Psoas muscle (tissue), 7 donors: ENCODE measurements at regions not wholly inside any gene's neighbourhood (a gene's known extent, or its start where the extent isn't known, plus 50 kb on each side); places are given as distances from the start of the nearest gene placed in this dataset.
"Not testable (repeated sequence)": the region's sequence is repeated elsewhere in the genome, so short reads cannot be mapped to it uniquely, and the experiment has no call there.

Source experiments
- ATAC-seq, 4 donors: fragments of 200-7000 bp; cut with Tn5 transposase; one replicate each; pipeline ENCODE4 v1.9.1; 2020; ENCODE audit warnings: moderate library complexity in 3 of 4, mild to moderate bottlenecking in 2 of 4
- DNase-seq, 2 donors: peaks; one replicate each; pipeline ENCODE4 v3.0.0-alpha.2; 2020
- H3K27ac ChIP-seq: fragments of 200-600 bp; one replicate; pipeline ENCODE4 v1.8.0; 2022
- H3K27me3 ChIP-seq, 3 donors: fragments of 200-600 bp in 1 of 3; one replicate each; pipeline versions ENCODE4 v1.6.1 to v1.8.0; 2013 to 2022; ENCODE audit warnings: low read length in 2 of 3, mild to moderate bottlenecking in 2 of 3, moderate library complexity in 1 of 3; ENCODE audit not compliant: insufficient read depth in 3 of 3
- H3K36me3 ChIP-seq, 2 donors: fragments of 200-600 bp in 1 of 2; one replicate each; pipeline versions ENCODE4 v1.6.1 to v1.8.0; 2013 to 2022; ENCODE audit warnings: low read depth in 1 of 2, mild to moderate bottlenecking in 1 of 2, moderate library complexity in 1 of 2; ENCODE audit not compliant: insufficient read depth in 1 of 2
- H3K4me1 ChIP-seq: fragments of 200-600 bp; one replicate; pipeline ENCODE4 v1.8.0; 2022
- H3K4me3 ChIP-seq: fragments of 200-600 bp; one replicate; pipeline ENCODE4 v1.8.0; 2022; ENCODE audit warnings: mild to moderate bottlenecking
- H3K9me3 ChIP-seq: fragments of 200-600 bp; one replicate; pipeline ENCODE4 v1.8.0; 2022
- WGBS, 3 donors: extraction: QIAGEN DNeasy Blood & Tissue Kit; methylation state at CpG; one replicate each; pipeline versions ENCODE4 v1.1.6 to v1.1.7; 2013; 5-methylcytosine and 5-hydroxymethylcytosine counted together
- intact Hi-C, 2 donors: fragments of 100-400 bp; cut with DNase I; formaldehyde crosslinking; loops; one replicate each; pipeline versions ENCODE4 v1.11.0 to v1.14.2; 2022
- TF ChIP-seq, protein P1 (sequence below): fragments of 200-600 bp; IDR thresholded peaks from one replicate; pipeline ENCODE4 v1.8.0; 2022; ENCODE audit warnings: antibody characterized with exemption
- donor health status: healthy with polysubstance abuse.
- donor health status: DM: no; HTN: no; CAD: no; lungs with moderate emphysema.
- donor health status: Bipolar disorder and iron deficiency.
- donor health status: healthy.
- donor health status: DM: yes; HTN: yes; CAD: no.
- donor health status: DM: no; HTN: no; CAD: no.
- donor health status: DM: yes; HTN: yes; CAD: no.

DNA sequence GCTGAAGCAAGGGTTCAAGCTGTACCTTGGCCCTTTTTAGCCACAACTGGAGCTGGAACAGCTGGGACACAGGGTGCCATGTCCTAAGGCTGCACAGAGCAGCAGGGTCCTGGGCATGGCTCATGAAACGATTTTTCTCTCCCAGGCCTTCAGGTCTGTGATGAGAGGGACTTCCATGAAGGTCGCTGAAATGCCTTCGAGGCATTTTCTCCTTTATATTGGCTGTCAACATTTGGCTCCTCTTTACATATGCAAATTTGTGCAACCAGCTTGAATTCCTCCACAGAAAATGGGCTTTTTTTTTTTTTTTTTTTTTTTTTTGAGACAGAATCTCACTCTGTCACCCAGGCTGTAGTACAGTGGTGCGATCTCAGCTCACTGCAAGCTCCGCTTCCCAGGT is 430.8 kb downstream of the PCDH11X start:
- Histone ChIP-seq H3K27ac (no peak overlapping the region), H3K9me3 (no peaks in the 10 kb centered on the region), H3K4me3 (no peak overlapping the region), H3K27me3 (no peaks in the 10 kb centered on the region), H3K4me1 (no peaks in the 10 kb centered on the region), H3K36me3 (no peaks in the 10 kb centered on the region)
- no peak for ATAC-seq
- intact Hi-C loops = no loop called here
- DNase-seq = no peak
- WGBS, 3 donors = 76 to 84% (median 77%) methylated on average over 5 of the region's 5 CpGs
- TF ChIP-seq, protein P1, sequence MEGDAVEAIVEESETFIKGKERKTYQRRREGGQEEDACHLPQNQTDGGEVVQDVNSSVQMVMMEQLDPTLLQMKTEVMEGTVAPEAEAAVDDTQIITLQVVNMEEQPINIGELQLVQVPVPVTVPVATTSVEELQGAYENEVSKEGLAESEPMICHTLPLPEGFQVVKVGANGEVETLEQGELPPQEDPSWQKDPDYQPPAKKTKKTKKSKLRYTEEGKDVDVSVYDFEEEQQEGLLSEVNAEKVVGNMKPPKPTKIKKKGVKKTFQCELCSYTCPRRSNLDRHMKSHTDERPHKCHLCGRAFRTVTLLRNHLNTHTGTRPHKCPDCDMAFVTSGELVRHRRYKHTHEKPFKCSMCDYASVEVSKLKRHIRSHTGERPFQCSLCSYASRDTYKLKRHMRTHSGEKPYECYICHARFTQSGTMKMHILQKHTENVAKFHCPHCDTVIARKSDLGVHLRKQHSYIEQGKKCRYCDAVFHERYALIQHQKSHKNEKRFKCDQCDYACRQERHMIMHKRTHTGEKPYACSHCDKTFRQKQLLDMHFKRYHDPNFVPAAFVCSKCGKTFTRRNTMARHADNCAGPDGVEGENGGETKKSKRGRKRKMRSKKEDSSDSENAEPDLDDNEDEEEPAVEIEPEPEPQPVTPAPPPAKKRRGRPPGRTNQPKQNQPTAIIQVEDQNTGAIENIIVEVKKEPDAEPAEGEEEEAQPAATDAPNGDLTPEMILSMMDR = no peak

DNA sequence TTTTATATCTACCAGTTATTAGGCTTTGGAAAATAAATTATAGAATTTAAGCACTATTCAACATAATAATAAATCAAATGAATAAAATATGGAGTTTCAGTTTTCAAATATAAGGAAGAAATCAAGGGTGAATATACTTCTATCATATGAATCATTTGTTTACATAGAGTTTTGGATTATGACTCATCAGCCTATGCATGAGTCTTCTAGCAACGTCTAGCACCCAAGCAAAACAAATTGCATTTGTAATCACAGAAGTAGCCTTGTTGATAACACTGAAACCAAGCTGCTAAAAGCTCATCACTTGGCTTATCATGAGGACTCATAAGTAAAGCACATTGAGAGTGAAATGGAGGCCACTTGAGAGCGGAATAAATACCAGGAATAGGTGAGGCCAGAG is 434.6 kb downstream of the PCDH11X start:
- intact Hi-C loops = no loop called here
- 60 to 72% (median 67%) methylated on average over 2 of the region's 2 CpGs for WGBS, 3 donors

DNA sequence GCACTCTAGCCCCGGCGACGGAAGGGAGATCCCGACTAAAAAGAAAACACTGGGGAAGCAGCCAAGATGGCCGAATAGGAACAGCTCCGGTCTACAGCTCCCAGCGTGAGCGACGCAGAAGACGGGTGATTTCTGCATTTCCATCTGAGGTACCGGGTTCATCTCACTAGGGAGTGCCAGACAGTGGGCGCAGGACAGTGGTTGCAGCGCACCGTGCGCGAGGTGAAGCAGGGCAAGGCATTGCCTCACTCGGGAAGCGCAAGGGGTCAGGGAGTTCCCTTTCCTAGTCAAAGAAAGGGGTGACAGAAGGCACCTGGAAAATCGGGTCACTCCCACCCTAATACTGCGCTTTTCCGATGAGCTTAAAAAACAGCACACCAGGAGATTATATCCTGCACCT is 435.8 kb downstream of the PCDH11X start:
- 92 to 95% (median 93%) methylated on average over 14 to 21 of the region's 21 CpGs for WGBS, 3 donors
- H3K36me3 ChIP-seq, H3K27me3 ChIP-seq, DNase-seq, H3K9me3 ChIP-seq, H3K4me3 ChIP-seq, H3K4me1 ChIP-seq, intact Hi-C loops, H3K27ac ChIP-seq, ATAC-seq: not testable (repeated sequence)

More for the DNA sequence above, 434.6 kb downstream of the PCDH11X start:
- Histone ChIP-seq H3K9me3 (no peaks in the 10 kb centered on the region), H3K4me3 (no peak overlapping the region), H3K4me1 (no peaks in the 10 kb centered on the region), H3K27me3 (no peaks in the 10 kb centered on the region), H3K36me3 (no peaks in the 10 kb centered on the region), H3K27ac (no peak overlapping the region)
- TF ChIP-seq, protein P1 = no peak
- ATAC-seq (no peak), DNase-seq (no peak)

DNA sequence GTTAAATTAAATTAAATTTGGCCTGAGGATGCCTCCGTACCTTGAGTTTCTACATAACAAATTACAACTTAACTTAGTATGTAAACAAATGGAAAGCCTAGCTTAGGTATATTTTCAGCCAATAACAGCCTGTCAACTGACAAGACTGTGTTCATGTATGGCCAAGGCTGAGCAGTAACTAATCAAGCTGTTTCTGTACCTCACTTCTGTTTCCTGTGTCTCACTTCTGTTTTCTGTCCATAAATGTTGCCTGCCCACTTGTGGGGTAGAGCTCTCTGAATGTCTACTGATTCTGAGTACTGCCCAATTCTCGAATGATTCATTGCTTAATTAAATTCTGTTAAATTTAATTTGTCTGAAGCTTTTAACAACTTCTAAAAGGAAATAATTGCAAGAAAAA is 445.2 kb downstream of the PCDH11X start:
- 76 to 86% (median 76%) methylated on average over 2 of the region's 2 CpGs for WGBS, 3 donors
- intact Hi-C loops = no loop called here
- no peaks in the 10 kb centered on the region for H3K4me1 ChIP-seq

DNA sequence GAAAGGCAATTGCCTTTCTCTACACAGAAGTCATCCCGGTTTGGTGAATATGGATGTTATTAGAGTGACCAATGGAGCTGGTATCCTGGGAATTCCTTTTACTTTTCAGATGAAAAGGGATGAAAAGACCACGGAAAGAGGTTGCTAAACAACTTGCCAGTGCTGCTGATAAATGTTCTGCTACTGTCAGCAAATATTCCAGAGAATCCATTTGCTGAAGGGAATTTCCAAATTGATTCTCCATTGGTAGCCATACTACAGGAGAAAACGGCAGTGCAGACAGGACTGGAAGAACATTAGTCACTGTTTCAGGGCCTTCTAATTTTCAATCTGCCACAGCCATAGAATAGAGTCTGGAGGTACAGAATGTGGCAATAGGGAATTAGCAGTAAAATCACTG is 451.5 kb downstream of the PCDH11X start:
- no peak for ATAC-seq
- no peak overlapping the region for H3K4me3 ChIP-seq
- intact Hi-C loops = no loop called here
- no peaks in the 10 kb centered on the region for H3K9me3 ChIP-seq
- WGBS, 3 donors = 51 to 63% (median 52%) methylated on average over 3 of the region's 3 CpGs
- no peaks in the 10 kb centered on the region for H3K27me3 ChIP-seq
- H3K36me3 ChIP-seq = no peaks in the 10 kb centered on the region
- TF ChIP-seq, protein P1 = no peak
- DNase-seq = no peak
- H3K4me1 ChIP-seq = no peaks in the 10 kb centered on the region
- H3K27ac ChIP-seq = no peak overlapping the region

More for the DNA sequence above, 445.2 kb downstream of the PCDH11X start:
- no peak for DNase-seq
- no peaks in the 10 kb centered on the region for H3K9me3 ChIP-seq
- ATAC-seq = no peak
- TF ChIP-seq, protein P1 = no peak
- H3K36me3 ChIP-seq = no peaks in the 10 kb centered on the region
- no peak overlapping the region for H3K27ac ChIP-seq
- no peaks in the 10 kb centered on the region for H3K27me3 ChIP-seq
- H3K4me3 ChIP-seq = no peak overlapping the region
